ENCODE measurements at regions not wholly inside any gene's neighbourhood (a gene's known extent, or its start where the extent isn't known, plus 50 kb on each side); places are given as distances from the start of the nearest gene placed in this dataset.
"Not testable (repeated sequence)": the region's sequence is repeated elsewhere in the genome, so short reads cannot be mapped to it uniquely, and the experiment has no call there.

DNA sequence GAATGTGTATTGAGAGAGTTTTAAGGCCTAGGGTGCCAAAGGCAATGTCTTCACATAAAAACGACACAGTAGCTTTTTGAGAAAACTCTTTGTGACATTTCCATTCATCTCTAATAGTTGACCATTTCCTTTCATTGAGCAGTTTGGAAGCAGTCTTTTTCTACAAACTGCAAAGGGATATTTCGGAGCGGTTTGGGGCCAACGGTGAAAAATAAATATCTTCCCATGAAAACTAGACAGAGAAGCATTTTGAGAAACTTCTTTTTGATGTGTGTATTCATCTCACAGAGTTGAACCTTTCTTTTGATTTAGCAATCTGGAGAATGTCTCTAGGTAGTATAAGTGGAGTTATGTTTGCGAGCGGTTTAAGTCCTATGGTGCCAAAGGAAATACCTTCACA is 3052.9 kb downstream of the TUBA3C start:
- TF ChIP-seq, protein P1, sequence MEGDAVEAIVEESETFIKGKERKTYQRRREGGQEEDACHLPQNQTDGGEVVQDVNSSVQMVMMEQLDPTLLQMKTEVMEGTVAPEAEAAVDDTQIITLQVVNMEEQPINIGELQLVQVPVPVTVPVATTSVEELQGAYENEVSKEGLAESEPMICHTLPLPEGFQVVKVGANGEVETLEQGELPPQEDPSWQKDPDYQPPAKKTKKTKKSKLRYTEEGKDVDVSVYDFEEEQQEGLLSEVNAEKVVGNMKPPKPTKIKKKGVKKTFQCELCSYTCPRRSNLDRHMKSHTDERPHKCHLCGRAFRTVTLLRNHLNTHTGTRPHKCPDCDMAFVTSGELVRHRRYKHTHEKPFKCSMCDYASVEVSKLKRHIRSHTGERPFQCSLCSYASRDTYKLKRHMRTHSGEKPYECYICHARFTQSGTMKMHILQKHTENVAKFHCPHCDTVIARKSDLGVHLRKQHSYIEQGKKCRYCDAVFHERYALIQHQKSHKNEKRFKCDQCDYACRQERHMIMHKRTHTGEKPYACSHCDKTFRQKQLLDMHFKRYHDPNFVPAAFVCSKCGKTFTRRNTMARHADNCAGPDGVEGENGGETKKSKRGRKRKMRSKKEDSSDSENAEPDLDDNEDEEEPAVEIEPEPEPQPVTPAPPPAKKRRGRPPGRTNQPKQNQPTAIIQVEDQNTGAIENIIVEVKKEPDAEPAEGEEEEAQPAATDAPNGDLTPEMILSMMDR (IDR thresholded peaks at IDR 0.05; ENCODE audit: insufficient read depth, low read depth, low read length): not testable (repeated sequence)
- not testable (repeated sequence) for TF ChIP-seq EZH2 (IDR thresholded peaks at IDR 0.05; ENCODE audit: insufficient read depth, low read length)
